ENCODE measurements at regions not wholly inside any gene's neighbourhood (a gene's known extent, or its start where the extent isn't known, plus 50 kb on each side); places are given as distances from the start of the nearest gene placed in this dataset.

GRCh38 chr4:114476310-114476709 is 122.3 kb upstream of the UGT8 start:
- ChIA-PET CTCF (interaction anchor here (0.9 kb wide), 1 partner anchor 9 kb away, joined by 3 read pairs; no protein-coding TSS in a partner anchor), POLR2A (no interaction called here)
- no peak for TF ChIP-seq CTCF (IDR thresholded peaks at IDR 0.05; ENCODE audit: control extremely low read depth, extremely low read depth, low read depth, missing control alignments)
- no peak for DNase-seq (ENCODE audit: extremely low spot score)

GRCh38 chr4:114479595-114479994 is 119.0 kb upstream of the UGT8 start:
- POLR2A ChIA-PET = no interaction called here
- no peak for DNase-seq (ENCODE audit: extremely low spot score)
- CTCF ChIA-PET = interaction anchor here (1.3 kb wide), 1 partner anchor 16 kb away, joined by 4 read pairs; no protein-coding TSS in a partner anchor
- no peak for TF ChIP-seq CTCF (IDR thresholded peaks at IDR 0.05; ENCODE audit: control extremely low read depth, extremely low read depth, low read depth, missing control alignments)

- DNase-seq (ENCODE audit: extremely low spot score) = no peak
- ChIA-PET POLR2A (no interaction called here), CTCF (interaction anchor here (0.9 to 1.8 kb wide), 4 partner anchors 9 to 37 kb away, joined by 3 to 5 read pairs (median 4); no protein-coding TSS in a partner anchor)
- TF ChIP-seq CTCF (IDR thresholded peaks at IDR 0.05; ENCODE audit: control extremely low read depth, extremely low read depth, low read depth, missing control alignments) = no peak
These were observed 116.8 kb upstream of the UGT8 start for GRCh38 chr4:114481856-114482255.

- CTCF ChIA-PET = no interaction called here
- POLR2A ChIA-PET = no interaction called here
These were observed 111.5 kb upstream of the UGT8 start for GRCh38 chr4:114487101-114487500.

GRCh38 chr4:114488301-114488982 is 110.2 kb upstream of the UGT8 start:
- DNase-seq (ENCODE audit: extremely low spot score) = no peak
- ChIA-PET POLR2A (no interaction called here), CTCF (no interaction called here)
- TF ChIP-seq CTCF (IDR thresholded peaks at IDR 0.05; ENCODE audit: control extremely low read depth, extremely low read depth, low read depth, missing control alignments) = no peak

More at GRCh38 chr4:114487101-114487500, 111.5 kb upstream of the UGT8 start:
- DNase-seq (ENCODE audit: extremely low spot score) = no peak
- TF ChIP-seq CTCF (IDR thresholded peaks at IDR 0.05; ENCODE audit: control extremely low read depth, extremely low read depth, low read depth, missing control alignments) = no peak

- no peak for TF ChIP-seq CTCF (IDR thresholded peaks at IDR 0.05; ENCODE audit: control extremely low read depth, extremely low read depth, low read depth, missing control alignments)
- DNase-seq (ENCODE audit: extremely low spot score) = no peak
- ChIA-PET POLR2A (no interaction called here), CTCF (no interaction called here)
These were observed 104.3 kb upstream of the UGT8 start for GRCh38 chr4:114494246-114494803.
